Gastrocnemius medialis (tissue), 4 donors: ENCODE measurements at regions not wholly inside any gene's neighbourhood (a gene's known extent, or its start where the extent isn't known, plus 50 kb on each side); places are given as distances from the start of the nearest gene placed in this dataset.

Experiments used
- POLR2A ChIP-seq, 2 donors: fragments of 450-650 bp; IDR thresholded peaks; one replicate each; pipeline ENCODE4 v1.6.1; 2017; ENCODE audit warnings: antibody characterized with exemption in 2 of 2, mild to moderate bottlenecking in 2 of 2, moderate library complexity in 2 of 2
- TF ChIP-seq, protein P1 (sequence below), 5 experiments: fragments of 450-650 bp in 3 of 5; fragments of 200-600 bp in 2 of 5; sonication (generic) in 2 of 5; IDR thresholded peaks in 4 of 5; conservative IDR thresholded peaks in 1 of 5; 1 replicate in 4 of 5; 2 replicates in 1 of 5; pipeline ENCODE4 v1.5.1; 2016 to 2019; ENCODE audit warnings: antibody characterized with exemption in 5 of 5, mild to moderate bottlenecking in 3 of 5, moderate library complexity in 3 of 5

DNA sequence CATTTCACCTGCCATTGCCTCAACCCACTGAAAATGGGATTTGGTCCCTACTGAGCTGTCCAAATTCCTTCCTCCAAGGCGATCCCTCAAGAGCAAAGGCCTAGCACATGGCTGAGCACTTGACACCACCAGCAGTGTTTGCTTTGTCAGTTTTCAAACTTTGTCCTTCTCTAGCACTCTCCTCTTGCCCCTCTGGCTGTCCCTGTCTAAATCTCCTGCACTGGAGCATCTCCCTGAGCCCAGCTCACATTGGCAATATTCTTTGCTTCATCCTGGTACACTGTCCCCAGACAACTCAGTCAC lies 66.6 kb upstream of the FTH1 start:
- TF ChIP-seq, protein P1, sequence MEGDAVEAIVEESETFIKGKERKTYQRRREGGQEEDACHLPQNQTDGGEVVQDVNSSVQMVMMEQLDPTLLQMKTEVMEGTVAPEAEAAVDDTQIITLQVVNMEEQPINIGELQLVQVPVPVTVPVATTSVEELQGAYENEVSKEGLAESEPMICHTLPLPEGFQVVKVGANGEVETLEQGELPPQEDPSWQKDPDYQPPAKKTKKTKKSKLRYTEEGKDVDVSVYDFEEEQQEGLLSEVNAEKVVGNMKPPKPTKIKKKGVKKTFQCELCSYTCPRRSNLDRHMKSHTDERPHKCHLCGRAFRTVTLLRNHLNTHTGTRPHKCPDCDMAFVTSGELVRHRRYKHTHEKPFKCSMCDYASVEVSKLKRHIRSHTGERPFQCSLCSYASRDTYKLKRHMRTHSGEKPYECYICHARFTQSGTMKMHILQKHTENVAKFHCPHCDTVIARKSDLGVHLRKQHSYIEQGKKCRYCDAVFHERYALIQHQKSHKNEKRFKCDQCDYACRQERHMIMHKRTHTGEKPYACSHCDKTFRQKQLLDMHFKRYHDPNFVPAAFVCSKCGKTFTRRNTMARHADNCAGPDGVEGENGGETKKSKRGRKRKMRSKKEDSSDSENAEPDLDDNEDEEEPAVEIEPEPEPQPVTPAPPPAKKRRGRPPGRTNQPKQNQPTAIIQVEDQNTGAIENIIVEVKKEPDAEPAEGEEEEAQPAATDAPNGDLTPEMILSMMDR (IDR thresholded peaks at IDR 0.05 in 4 of 5, conservative IDR thresholded peaks at IDR 0.05 in 1 of 5), result no peak
- TF ChIP-seq POLR2A (IDR thresholded peaks at IDR 0.05), result no peak
